ENCODE measurements at regions not wholly inside any gene's neighbourhood (a gene's known extent, or its start where the extent isn't known, plus 50 kb on each side); places are given as distances from the start of the nearest gene placed in this dataset.

DNA sequence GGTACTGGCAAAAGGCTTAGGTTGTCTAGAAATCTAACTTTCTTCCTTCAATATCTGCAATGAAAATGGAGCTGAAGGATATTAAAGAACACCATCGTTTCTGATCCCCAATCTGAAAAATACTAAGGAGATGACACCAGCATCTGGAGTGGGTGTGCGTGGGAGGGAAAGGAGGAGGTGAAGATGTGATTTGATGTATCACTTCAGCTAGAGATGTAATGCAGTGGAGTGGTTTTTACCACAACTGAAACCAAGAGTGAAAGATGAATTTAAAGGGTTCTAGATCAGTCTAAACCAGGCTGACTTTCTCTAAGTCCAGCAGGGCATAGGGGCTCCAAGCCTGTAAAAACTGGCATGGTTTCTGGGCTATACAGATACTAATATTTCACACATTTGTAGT is 148.4 kb downstream of the AKAP11 start (continued):
- TF ChIP-seq, protein P1, sequence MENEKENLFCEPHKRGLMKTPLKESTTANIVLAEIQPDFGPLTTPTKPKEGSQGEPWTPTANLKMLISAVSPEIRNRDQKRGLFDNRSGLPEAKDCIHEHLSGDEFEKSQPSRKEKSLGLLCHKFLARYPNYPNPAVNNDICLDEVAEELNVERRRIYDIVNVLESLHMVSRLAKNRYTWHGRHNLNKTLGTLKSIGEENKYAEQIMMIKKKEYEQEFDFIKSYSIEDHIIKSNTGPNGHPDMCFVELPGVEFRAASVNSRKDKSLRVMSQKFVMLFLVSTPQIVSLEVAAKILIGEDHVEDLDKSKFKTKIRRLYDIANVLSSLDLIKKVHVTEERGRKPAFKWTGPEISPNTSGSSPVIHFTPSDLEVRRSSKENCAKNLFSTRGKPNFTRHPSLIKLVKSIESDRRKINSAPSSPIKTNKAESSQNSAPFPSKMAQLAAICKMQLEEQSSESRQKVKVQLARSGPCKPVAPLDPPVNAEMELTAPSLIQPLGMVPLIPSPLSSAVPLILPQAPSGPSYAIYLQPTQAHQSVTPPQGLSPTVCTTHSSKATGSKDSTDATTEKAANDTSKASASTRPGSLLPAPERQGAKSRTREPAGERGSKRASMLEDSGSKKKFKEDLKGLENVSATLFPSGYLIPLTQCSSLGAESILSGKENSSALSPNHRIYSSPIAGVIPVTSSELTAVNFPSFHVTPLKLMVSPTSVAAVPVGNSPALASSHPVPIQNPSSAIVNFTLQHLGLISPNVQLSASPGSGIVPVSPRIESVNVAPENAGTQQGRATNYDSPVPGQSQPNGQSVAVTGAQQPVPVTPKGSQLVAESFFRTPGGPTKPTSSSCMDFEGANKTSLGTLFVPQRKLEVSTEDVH (IDR thresholded peaks at IDR 0.05; ENCODE audit: low read depth, partially characterized antibody): no peak
- TF ChIP-seq RFX5 (IDR thresholded peaks at IDR 0.05; ENCODE audit: low read depth, low read length): no peak
- no peak for TF ChIP-seq TAF1 (IDR thresholded peaks at IDR 0.05; ENCODE audit: borderline replicate concordance, low read depth, low read length)
- TF ChIP-seq, protein P2, sequence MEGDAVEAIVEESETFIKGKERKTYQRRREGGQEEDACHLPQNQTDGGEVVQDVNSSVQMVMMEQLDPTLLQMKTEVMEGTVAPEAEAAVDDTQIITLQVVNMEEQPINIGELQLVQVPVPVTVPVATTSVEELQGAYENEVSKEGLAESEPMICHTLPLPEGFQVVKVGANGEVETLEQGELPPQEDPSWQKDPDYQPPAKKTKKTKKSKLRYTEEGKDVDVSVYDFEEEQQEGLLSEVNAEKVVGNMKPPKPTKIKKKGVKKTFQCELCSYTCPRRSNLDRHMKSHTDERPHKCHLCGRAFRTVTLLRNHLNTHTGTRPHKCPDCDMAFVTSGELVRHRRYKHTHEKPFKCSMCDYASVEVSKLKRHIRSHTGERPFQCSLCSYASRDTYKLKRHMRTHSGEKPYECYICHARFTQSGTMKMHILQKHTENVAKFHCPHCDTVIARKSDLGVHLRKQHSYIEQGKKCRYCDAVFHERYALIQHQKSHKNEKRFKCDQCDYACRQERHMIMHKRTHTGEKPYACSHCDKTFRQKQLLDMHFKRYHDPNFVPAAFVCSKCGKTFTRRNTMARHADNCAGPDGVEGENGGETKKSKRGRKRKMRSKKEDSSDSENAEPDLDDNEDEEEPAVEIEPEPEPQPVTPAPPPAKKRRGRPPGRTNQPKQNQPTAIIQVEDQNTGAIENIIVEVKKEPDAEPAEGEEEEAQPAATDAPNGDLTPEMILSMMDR (IDR thresholded peaks at IDR 0.05 in 2 of 3, conservative IDR thresholded peaks at IDR 0.05 in 1 of 3; ENCODE audit: control insufficient read depth in 2 of 3, extremely low read depth in 1 of 3, insufficient read depth in 1 of 3, low read depth in 3 of 3, low read length in 3 of 3): no peak
- TF ChIP-seq ZNF274 (IDR thresholded peaks at IDR 0.05; ENCODE audit: insufficient read depth, insufficient read length): no peak
- TF ChIP-seq, protein P3, sequence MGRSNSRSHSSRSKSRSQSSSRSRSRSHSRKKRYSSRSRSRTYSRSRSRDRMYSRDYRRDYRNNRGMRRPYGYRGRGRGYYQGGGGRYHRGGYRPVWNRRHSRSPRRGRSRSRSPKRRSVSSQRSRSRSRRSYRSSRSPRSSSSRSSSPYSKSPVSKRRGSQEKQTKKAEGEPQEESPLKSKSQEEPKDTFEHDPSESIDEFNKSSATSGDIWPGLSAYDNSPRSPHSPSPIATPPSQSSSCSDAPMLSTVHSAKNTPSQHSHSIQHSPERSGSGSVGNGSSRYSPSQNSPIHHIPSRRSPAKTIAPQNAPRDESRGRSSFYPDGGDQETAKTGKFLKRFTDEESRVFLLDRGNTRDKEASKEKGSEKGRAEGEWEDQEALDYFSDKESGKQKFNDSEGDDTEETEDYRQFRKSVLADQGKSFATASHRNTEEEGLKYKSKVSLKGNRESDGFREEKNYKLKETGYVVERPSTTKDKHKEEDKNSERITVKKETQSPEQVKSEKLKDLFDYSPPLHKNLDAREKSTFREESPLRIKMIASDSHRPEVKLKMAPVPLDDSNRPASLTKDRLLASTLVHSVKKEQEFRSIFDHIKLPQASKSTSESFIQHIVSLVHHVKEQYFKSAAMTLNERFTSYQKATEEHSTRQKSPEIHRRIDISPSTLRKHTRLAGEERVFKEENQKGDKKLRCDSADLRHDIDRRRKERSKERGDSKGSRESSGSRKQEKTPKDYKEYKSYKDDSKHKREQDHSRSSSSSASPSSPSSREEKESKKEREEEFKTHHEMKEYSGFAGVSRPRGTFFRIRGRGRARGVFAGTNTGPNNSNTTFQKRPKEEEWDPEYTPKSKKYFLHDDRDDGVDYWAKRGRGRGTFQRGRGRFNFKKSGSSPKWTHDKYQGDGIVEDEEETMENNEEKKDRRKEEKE (IDR thresholded peaks at IDR 0.05): no peak
- TF ChIP-seq, protein P4, sequence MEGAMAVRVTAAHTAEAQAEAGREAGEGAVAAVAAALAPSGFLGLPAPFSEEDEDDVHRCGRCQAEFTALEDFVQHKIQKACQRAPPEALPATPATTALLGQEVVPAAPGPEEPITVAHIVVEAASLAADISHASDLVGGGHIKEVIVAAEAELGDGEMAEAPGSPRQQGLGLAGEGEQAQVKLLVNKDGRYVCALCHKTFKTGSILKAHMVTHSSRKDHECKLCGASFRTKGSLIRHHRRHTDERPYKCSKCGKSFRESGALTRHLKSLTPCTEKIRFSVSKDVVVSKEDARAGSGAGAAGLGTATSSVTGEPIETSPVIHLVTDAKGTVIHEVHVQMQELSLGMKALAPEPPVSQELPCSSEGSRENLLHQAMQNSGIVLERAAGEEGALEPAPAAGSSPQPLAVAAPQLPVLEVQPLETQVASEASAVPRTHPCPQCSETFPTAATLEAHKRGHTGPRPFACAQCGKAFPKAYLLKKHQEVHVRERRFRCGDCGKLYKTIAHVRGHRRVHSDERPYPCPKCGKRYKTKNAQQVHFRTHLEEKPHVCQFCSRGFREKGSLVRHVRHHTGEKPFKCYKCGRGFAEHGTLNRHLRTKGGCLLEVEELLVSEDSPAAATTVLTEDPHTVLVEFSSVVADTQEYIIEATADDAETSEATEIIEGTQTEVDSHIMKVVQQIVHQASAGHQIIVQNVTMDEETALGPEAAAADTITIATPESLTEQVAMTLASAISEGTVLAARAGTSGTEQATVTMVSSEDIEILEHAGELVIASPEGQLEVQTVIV (IDR thresholded peaks at IDR 0.05; ENCODE audit: borderline replicate concordance, partially characterized antibody): no peak
- TF ChIP-seq ZNF384 (IDR thresholded peaks at IDR 0.05; ENCODE audit: borderline replicate concordance, low read depth, low read length): no peak
- no peak for TF ChIP-seq ZNF207 (IDR thresholded peaks at IDR 0.05; ENCODE audit: borderline replicate concordance)
- TF ChIP-seq RAD21 (IDR thresholded peaks at IDR 0.05; ENCODE audit: insufficient read depth, low read depth, low read length): no peak; the same call in 1 of the 2 replicates
- TF ChIP-seq CBX3 (IDR thresholded peaks at IDR 0.05; ENCODE audit: borderline replicate concordance, low read depth): no peak
- no peak; the same call in 2 of the 3 replicates for TF ChIP-seq POU2F2 (IDR thresholded peaks at IDR 0.05; ENCODE audit: borderline replicate concordance, low read depth, low read length)
- peak; percentile 69 for TF ChIP-seq MEF2A (IDR thresholded peaks at IDR 0.05; ENCODE audit: insufficient read depth, low read depth, low read length)
- peak; percentile 81; the same call in 1 of the 2 replicates for TF ChIP-seq NFIC (IDR thresholded peaks at IDR 0.05; ENCODE audit: low read depth, low read length)
- no peak for TF ChIP-seq BMI1 (IDR thresholded peaks at IDR 0.05; ENCODE audit: borderline replicate concordance)
- TF ChIP-seq HDAC2 (IDR thresholded peaks at IDR 0.05): no peak
- no peak for TF ChIP-seq POLR2AphosphoS2 (IDR thresholded peaks at IDR 0.05; ENCODE audit: low read depth, low read length)
- 0 out of 2 replicates have a peak, but pooled peaks have one; percentile 45 for TF ChIP-seq NBN (IDR thresholded peaks at IDR 0.05)
- peak in 1 of 2 experiments; percentile 96; a peak in 2 of 3 replicates for TF ChIP-seq EGR1 (IDR thresholded peaks at IDR 0.05; ENCODE audit: borderline replicate concordance in 1 of 2, low read depth in 2 of 2, low read length in 2 of 2)
